Kidney (tissue), 13 donors: ENCODE measurements at regions not wholly inside any gene's neighbourhood (a gene's known extent, or its start where the extent isn't known, plus 50 kb on each side); places are given as distances from the start of the nearest gene placed in this dataset.
A peak's percentile ranks its signal among the peaks of the same experiment; 100 is the strongest.

Source experiments
- DNase-seq, 5 donors: peaks; one replicate each; pipeline ENCODE4 v3.0.0-alpha.2; 2013 to 2020
- FAIRE-seq: peaks from 2 replicates; lab custom pipeline; 2012; peaks lifted over from hg19 to GRCh38; lab: Jason Lieb, UNC
- H3K27ac ChIP-seq, 2 donors: one replicate each; pipeline ENCODE4 v1.7.0; 2013; ENCODE audit warnings: low read depth in 2 of 2, low read length in 2 of 2, inconsistent platforms in 1 of 2
- H3K27me3 ChIP-seq: one replicate; pipeline ENCODE4 v1.7.1; 2013; ENCODE audit warnings: low read length, inconsistent platforms; ENCODE audit not compliant: control insufficient read depth, insufficient read depth
- H3K36me3 ChIP-seq, 3 donors: one replicate each; pipeline versions ENCODE4 v1.7.0 to v1.7.1; 2013; ENCODE audit warnings: low read length in 3 of 3, control low read depth in 1 of 3, inconsistent platforms in 1 of 3; ENCODE audit not compliant: insufficient read depth in 3 of 3, control insufficient read depth in 2 of 3
- H3K4me1 ChIP-seq, 3 donors: one replicate each; pipeline versions ENCODE4 v1.7.0 to v1.7.1; 2013; ENCODE audit warnings: low read length in 3 of 3, inconsistent platforms in 1 of 3, low read depth in 1 of 3; ENCODE audit not compliant: control insufficient read depth in 2 of 3, insufficient read depth in 2 of 3
- H3K4me3 ChIP-seq, 3 donors: one replicate each; pipeline versions ENCODE4 v1.7.0 to v1.8.1; 2013; ENCODE audit warnings: low read length in 3 of 3, control low read depth in 1 of 3, inconsistent platforms in 1 of 3
- H3K9ac ChIP-seq, 3 donors: one replicate each; pipeline versions ENCODE4 v1.7.0 to v1.7.1; 2013; ENCODE audit warnings: low read length in 3 of 3, control low read depth in 1 of 3, inconsistent platforms in 1 of 3
- H3K9me3 ChIP-seq, 3 donors: one replicate each; pipeline versions ENCODE4 v1.7.0 to v1.7.1; 2013; ENCODE audit warnings: low read length in 3 of 3, control low read depth in 1 of 3, inconsistent platforms in 1 of 3; ENCODE audit not compliant: control insufficient read depth in 2 of 3, insufficient read depth in 1 of 3
- CTCF ChIP-seq: IDR thresholded peaks from 3 replicates; pipeline ENCODE4 v1.5.1; 2012; ENCODE audit warnings: mild to moderate bottlenecking, moderate library complexity, borderline replicate concordance; ENCODE audit not compliant: insufficient read depth; ENCODE audit errors: extremely low read depth
- intact Hi-C: fragments of 100-400 bp; cut with DNase I; formaldehyde crosslinking; loops from one replicate; pipeline ENCODE4 v1.11.1; 2022
- donor health status: control.
- donor health status: control.
- donor health status: control.
- donor health status: control.
- donor health status: control.
- donor health status: DM: yes; HTN: yes; CAD: no.
- donor health status: Normal renal cell carcinoma (clear cell type).

GRCh38 chr10:131824371-131825149 lies 76.2 kb upstream of the PPP2R2D start:
- no peaks in the 10 kb centered on the region for H3K27me3 ChIP-seq
- no peak overlapping the region for H3K27ac ChIP-seq
- TF ChIP-seq CTCF: no peak
- FAIRE-seq (no peak), DNase-seq (peak in 2 of 5 donors; percentile 40 to 58)
- no peaks in the 10 kb centered on the region for H3K36me3 ChIP-seq
- no peak overlapping the region for H3K4me3 ChIP-seq
- no peaks in the 10 kb centered on the region for H3K4me1 ChIP-seq
- H3K9me3 ChIP-seq: no peaks in the 10 kb centered on the region
- H3K9ac ChIP-seq: no peak overlapping the region
- intact Hi-C loops: no loop called here

DNA sequence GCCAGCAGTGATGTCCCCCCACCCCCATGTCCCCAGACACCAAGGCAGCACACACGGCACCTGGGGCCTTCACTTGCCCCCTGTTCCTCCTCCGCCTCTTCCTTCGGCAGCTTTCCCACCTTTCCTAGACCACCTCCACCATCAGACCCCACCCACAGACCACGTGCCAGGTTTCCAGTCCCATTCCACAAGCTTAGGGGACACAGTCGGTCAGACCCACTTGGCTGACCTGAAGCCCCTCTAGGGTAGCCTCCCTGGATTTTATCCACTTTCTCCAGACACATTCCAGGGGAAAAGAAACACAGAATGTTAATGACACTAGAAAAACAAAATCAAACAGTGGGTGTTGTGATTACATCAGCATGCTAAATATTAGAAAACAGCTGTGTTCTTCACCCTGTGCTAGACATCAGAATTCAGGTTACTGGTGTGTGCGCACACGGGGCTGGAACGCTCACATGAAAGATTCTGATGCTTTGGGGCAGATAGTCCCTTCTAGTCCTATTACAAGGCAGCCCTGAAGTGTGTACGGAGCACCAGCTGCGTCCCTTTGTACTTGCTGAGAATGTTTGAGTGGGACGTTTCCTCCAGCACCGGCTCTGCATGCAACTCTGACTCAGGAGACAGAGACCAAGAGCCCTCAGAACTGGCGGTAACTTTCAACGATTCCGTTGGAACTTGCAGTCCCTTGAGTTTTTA lies 75.5 kb upstream of the PPP2R2D start:
- Histone ChIP-seq H3K4me1 (no peaks in the 10 kb centered on the region), H3K36me3 (no peaks in the 10 kb centered on the region), H3K9me3 (no peaks in the 10 kb centered on the region), H3K27me3 (no peaks in the 10 kb centered on the region), H3K9ac (no peak overlapping the region), H3K27ac (no peak overlapping the region), H3K4me3 (no peak overlapping the region)
- no peak for FAIRE-seq
- no peak for TF ChIP-seq CTCF
- intact Hi-C loops: no loop called here
- DNase-seq: peak in 2 of 5 donors; percentile 18 to 55

GRCh38 chr10:131825960-131826650 lies 74.7 kb upstream of the PPP2R2D start:
- no peaks in the 10 kb centered on the region for H3K27me3 ChIP-seq
- H3K9ac ChIP-seq: no peak overlapping the region
- no peak overlapping the region for H3K4me3 ChIP-seq
- FAIRE-seq (no peak), DNase-seq (peak in 1 of 5 donors; percentile 11)
- TF ChIP-seq CTCF: no peak
- no peaks in the 10 kb centered on the region for H3K4me1 ChIP-seq
- H3K36me3 ChIP-seq: no peaks in the 10 kb centered on the region
- H3K27ac ChIP-seq: no peak overlapping the region
- H3K9me3 ChIP-seq: no peaks in the 10 kb centered on the region
- intact Hi-C loops: no loop called here
